DMS 273 (cell line): ENCODE measurements at regions not wholly inside any gene's neighbourhood (a gene's known extent, or its start where the extent isn't known, plus 50 kb on each side); places are given as distances from the start of the nearest gene placed in this dataset.

Experiments
- DNase-seq: peaks from one replicate; lab custom pipeline; 2025; ENCODE audit not compliant: unreplicated experiment; lab: John Stamatoyannopoulos, UW

GRCh38 chr15:38646716-38647115, 82.1 kb upstream of the RASGRP1 start:
- no peak for DNase-seq

GRCh38 chr15:38647683-38648082, 83.1 kb upstream of the RASGRP1 start:
- peak; percentile 66 for DNase-seq

- DNase-seq: no peak
These were observed 83.7 kb upstream of the RASGRP1 start for GRCh38 chr15:38648121-38648843.

- DNase-seq: no peak
These were observed 85.8 kb upstream of the RASGRP1 start for GRCh38 chr15:38650384-38650783.

- DNase-seq: no peak
These were observed 86.3 kb upstream of the RASGRP1 start for GRCh38 chr15:38650936-38651327.

- no peak for DNase-seq
These were observed 86.9 kb upstream of the RASGRP1 start for GRCh38 chr15:38651328-38652038.

- DNase-seq: no peak
These were observed 87.7 kb upstream of the RASGRP1 start for GRCh38 chr15:38652183-38652794.

GRCh38 chr15:38652998-38653397, 88.4 kb upstream of the RASGRP1 start:
- no peak for DNase-seq

- no peak for DNase-seq
These were observed 93.8 kb upstream of the RASGRP1 start for GRCh38 chr15:38658431-38658830.

- no peak for DNase-seq
These were observed 96.1 kb upstream of the RASGRP1 start for GRCh38 chr15:38660738-38661137.

- DNase-seq: no peak
These were observed 97.6 kb upstream of the RASGRP1 start for GRCh38 chr15:38662033-38662802.

GRCh38 chr15:38662805-38663204, 98.2 kb upstream of the RASGRP1 start:
- no peak for DNase-seq

GRCh38 chr15:38665586-38666305, 101.1 kb upstream of the RASGRP1 start:
- DNase-seq: no peak

GRCh38 chr15:38666865-38667510, 102.4 kb upstream of the RASGRP1 start:
- DNase-seq: no peak

- DNase-seq: no peak
These were observed 103.6 kb upstream of the RASGRP1 start for GRCh38 chr15:38667890-38668850.

- DNase-seq: no peak
These were observed 104.3 kb upstream of the RASGRP1 start for GRCh38 chr15:38668898-38669391.

- no peak for DNase-seq
These were observed 105.8 kb upstream of the RASGRP1 start for GRCh38 chr15:38670128-38671005.

- no peak for DNase-seq
These were observed 106.4 kb upstream of the RASGRP1 start for GRCh38 chr15:38671006-38671387.
